WTC11 (cell line): ENCODE measurements at regions not wholly inside any gene's neighbourhood (a gene's known extent, or its start where the extent isn't known, plus 50 kb on each side); places are given as distances from the start of the nearest gene placed in this dataset.
"Not testable (repeated sequence)": the region's sequence is repeated elsewhere in the genome, so short reads cannot be mapped to it uniquely, and the experiment has no call there.

Experiments
- FOXJ3 ChIP-seq: sonication (generic); formaldehyde crosslinking; IDR thresholded peaks from 2 replicates; pipeline ENCODE4 v1.9.0; 2021; ENCODE audit warnings: missing genetic modification reagents, mild to moderate bottlenecking, borderline replicate concordance
- IRF2 ChIP-seq: sonication (generic); formaldehyde crosslinking; IDR thresholded peaks from 2 replicates; pipeline ENCODE4 v1.8.0; 2022; ENCODE audit warnings: low read depth, missing genetic modification reagents, borderline replicate concordance
- JAZF1 ChIP-seq: fragments of 250-450 bp; sonication (Bioruptor Pico); IDR thresholded peaks from 2 replicates; pipeline ENCODE4 v1.9.0; 2021; ENCODE audit warnings: moderate library complexity, mild to moderate bottlenecking, inconsistent platforms
- NFATC4 ChIP-seq: fragments of 250-450 bp; sonication (Bioruptor Pico); IDR thresholded peaks from 2 replicates; pipeline ENCODE4 v1.9.0; 2021; ENCODE audit warnings: mild to moderate bottlenecking
- NR2C2 ChIP-seq: sonication (generic); formaldehyde crosslinking; IDR thresholded peaks from 2 replicates; pipeline ENCODE4 v1.8.0; 2022; ENCODE audit warnings: mild to moderate bottlenecking, missing genetic modification reagents
- TF ChIP-seq, protein P1 (sequence below): sonication (generic); formaldehyde crosslinking; IDR thresholded peaks from 2 replicates; pipeline ENCODE4 v1.8.0; 2022; ENCODE audit warnings: mild to moderate bottlenecking, missing genetic modification reagents
- TF ChIP-seq, protein P2 (sequence below): fragments of 200-600 bp; IDR thresholded peaks from 2 replicates; pipeline ENCODE4 v1.8.0; 2022; ENCODE audit warnings: antibody characterized with exemption
- TF ChIP-seq, protein P3 (sequence below): sonication (generic); formaldehyde crosslinking; IDR thresholded peaks from 2 replicates; pipeline ENCODE4 v1.8.0; 2022; ENCODE audit warnings: mild to moderate bottlenecking, missing genetic modification reagents
- TF ChIP-seq, protein P4 (sequence below): sonication (generic); formaldehyde crosslinking; IDR thresholded peaks from 2 replicates; pipeline ENCODE4 v1.8.0; 2023; ENCODE audit warnings: missing genetic modification reagents
- TF ChIP-seq, protein P5 (sequence below): sonication (generic); formaldehyde crosslinking; IDR thresholded peaks from 2 replicates; pipeline ENCODE4 v1.8.0; 2022; ENCODE audit warnings: mild to moderate bottlenecking, missing genetic modification reagents
- TF ChIP-seq, protein P6 (sequence below): sonication (generic); formaldehyde crosslinking; IDR thresholded peaks from 2 replicates; pipeline ENCODE4 v1.8.1; 2023; ENCODE audit warnings: mild to moderate bottlenecking, missing genetic modification reagents

DNA sequence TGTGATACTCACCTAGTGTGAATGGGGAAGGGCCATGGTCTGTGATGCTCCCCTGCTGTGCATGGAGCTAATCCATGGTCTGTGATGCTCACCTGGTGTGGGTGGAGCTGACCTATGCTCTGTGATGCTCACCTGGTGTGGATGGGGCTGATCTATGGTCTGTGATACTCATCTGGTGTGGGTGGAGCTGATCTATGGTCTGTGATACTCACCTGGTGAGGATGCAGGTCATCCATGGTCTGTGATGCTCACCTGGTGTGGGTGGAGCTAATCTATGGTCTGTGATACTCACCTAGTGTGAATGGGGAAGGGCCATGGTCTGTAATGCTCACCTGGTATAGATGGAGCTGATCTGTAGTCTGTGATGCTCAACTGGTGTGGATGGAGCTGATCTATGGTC, 110.2 kb downstream of the CRLF2 start:
- TF ChIP-seq, protein P1, sequence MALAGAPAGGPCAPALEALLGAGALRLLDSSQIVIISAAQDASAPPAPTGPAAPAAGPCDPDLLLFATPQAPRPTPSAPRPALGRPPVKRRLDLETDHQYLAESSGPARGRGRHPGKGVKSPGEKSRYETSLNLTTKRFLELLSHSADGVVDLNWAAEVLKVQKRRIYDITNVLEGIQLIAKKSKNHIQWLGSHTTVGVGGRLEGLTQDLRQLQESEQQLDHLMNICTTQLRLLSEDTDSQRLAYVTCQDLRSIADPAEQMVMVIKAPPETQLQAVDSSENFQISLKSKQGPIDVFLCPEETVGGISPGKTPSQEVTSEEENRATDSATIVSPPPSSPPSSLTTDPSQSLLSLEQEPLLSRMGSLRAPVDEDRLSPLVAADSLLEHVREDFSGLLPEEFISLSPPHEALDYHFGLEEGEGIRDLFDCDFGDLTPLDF, result not testable (repeated sequence)
- TF ChIP-seq, protein P2, sequence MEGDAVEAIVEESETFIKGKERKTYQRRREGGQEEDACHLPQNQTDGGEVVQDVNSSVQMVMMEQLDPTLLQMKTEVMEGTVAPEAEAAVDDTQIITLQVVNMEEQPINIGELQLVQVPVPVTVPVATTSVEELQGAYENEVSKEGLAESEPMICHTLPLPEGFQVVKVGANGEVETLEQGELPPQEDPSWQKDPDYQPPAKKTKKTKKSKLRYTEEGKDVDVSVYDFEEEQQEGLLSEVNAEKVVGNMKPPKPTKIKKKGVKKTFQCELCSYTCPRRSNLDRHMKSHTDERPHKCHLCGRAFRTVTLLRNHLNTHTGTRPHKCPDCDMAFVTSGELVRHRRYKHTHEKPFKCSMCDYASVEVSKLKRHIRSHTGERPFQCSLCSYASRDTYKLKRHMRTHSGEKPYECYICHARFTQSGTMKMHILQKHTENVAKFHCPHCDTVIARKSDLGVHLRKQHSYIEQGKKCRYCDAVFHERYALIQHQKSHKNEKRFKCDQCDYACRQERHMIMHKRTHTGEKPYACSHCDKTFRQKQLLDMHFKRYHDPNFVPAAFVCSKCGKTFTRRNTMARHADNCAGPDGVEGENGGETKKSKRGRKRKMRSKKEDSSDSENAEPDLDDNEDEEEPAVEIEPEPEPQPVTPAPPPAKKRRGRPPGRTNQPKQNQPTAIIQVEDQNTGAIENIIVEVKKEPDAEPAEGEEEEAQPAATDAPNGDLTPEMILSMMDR, result not testable (repeated sequence)
- TF ChIP-seq IRF2, NR2C2, FOXJ3, JAZF1, NFATC4 (CRISPR knock-in tag): not testable (repeated sequence)
- TF ChIP-seq, protein P3, sequence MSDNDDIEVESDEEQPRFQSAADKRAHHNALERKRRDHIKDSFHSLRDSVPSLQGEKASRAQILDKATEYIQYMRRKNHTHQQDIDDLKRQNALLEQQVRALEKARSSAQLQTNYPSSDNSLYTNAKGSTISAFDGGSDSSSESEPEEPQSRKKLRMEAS, result not testable (repeated sequence)
- TF ChIP-seq, protein P4, sequence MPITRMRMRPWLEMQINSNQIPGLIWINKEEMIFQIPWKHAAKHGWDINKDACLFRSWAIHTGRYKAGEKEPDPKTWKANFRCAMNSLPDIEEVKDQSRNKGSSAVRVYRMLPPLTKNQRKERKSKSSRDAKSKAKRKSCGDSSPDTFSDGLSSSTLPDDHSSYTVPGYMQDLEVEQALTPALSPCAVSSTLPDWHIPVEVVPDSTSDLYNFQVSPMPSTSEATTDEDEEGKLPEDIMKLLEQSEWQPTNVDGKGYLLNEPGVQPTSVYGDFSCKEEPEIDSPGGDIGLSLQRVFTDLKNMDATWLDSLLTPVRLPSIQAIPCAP (CRISPR knock-in tag), result not testable (repeated sequence)
- TF ChIP-seq, protein P5, sequence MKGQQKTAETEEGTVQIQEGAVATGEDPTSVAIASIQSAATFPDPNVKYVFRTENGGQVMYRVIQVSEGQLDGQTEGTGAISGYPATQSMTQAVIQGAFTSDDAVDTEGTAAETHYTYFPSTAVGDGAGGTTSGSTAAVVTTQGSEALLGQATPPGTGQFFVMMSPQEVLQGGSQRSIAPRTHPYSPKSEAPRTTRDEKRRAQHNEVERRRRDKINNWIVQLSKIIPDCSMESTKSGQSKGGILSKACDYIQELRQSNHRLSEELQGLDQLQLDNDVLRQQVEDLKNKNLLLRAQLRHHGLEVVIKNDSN (CRISPR knock-in tag), result not testable (repeated sequence)
- TF ChIP-seq, protein P6, sequence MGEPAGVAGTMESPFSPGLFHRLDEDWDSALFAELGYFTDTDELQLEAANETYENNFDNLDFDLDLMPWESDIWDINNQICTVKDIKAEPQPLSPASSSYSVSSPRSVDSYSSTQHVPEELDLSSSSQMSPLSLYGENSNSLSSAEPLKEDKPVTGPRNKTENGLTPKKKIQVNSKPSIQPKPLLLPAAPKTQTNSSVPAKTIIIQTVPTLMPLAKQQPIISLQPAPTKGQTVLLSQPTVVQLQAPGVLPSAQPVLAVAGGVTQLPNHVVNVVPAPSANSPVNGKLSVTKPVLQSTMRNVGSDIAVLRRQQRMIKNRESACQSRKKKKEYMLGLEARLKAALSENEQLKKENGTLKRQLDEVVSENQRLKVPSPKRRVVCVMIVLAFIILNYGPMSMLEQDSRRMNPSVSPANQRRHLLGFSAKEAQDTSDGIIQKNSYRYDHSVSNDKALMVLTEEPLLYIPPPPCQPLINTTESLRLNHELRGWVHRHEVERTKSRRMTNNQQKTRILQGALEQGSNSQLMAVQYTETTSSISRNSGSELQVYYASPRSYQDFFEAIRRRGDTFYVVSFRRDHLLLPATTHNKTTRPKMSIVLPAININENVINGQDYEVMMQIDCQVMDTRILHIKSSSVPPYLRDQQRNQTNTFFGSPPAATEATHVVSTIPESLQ (CRISPR knock-in tag), result not testable (repeated sequence)
